A549 (cell line): ENCODE measurements at regions not wholly inside any gene's neighbourhood (a gene's known extent, or its start where the extent isn't known, plus 50 kb on each side); places are given as distances from the start of the nearest gene placed in this dataset.

Source experiments
- ATAC-seq, 2 experiments: fragments of 200-7000 bp in 1 of 2; fragments of >200 bp in 1 of 2; cut with Nextera tagmentation in 1 of 2; cut with Tn5 transposase in 1 of 2; 3 replicates each; pipeline versions ENCODE4 v1.8.0 to v1.9.1; 2018 to 2020; ENCODE audit warnings: mild to moderate bottlenecking in 1 of 2, moderate library complexity in 1 of 2
- CTCF ChIA-PET: fragments of 300-600 bp; sonication (Branson Sonifier 250); formaldehyde crosslinking; extraction: SDS; loops from one replicate; lab custom pipeline; 2021; ENCODE audit warnings: antibody characterized with exemption, inconsistent platforms; lab: Yijun Ruan, JAX
- POLR2A ChIA-PET: fragments of 350-600 bp; formaldehyde crosslinking; extraction: SDS; loops from one replicate; lab custom pipeline; 2021; ENCODE audit warnings: antibody characterized with exemption, inconsistent platforms; lab: Yijun Ruan, JAX
- DNase-seq, 2 experiments: peaks; one replicate each; pipeline versions ENCODE4 v3.0.0 to v3.0.0-alpha.2; 2011 to 2016; ENCODE audit warnings: low read depth in 1 of 2, low spot score in 1 of 2
- FAIRE-seq: peaks from 2 replicates; lab custom pipeline; 2011; peaks lifted over from hg19 to GRCh38; lab: Jason Lieb, UNC
- H3K27ac ChIP-seq, 2 experiments: fragments of >200 bp; sonication (Bioruptor Twin); formaldehyde crosslinking; 3 replicates each; pipeline ENCODE4 v1.5.1; 2016 to 2017
- H3K4me1 ChIP-seq: fragments of >200 bp; sonication (Bioruptor Twin); formaldehyde crosslinking; 3 replicates; pipeline ENCODE4 v1.6.1; 2016
- H3K4me2 ChIP-seq: fragments of >200 bp; sonication (Bioruptor Twin); formaldehyde crosslinking; 3 replicates; pipeline ENCODE4 v1.6.1; 2016
- H3K4me3 ChIP-seq: fragments of >200 bp; sonication (Bioruptor Twin); formaldehyde crosslinking; 3 replicates; pipeline ENCODE4 v1.5.1; 2016
- H3K9me3 ChIP-seq: fragments of >200 bp; sonication (Bioruptor Twin); formaldehyde crosslinking; 3 replicates; pipeline ENCODE4 v1.6.1; 2016
- BHLHE40 ChIP-seq: IDR thresholded peaks from 2 replicates; pipeline ENCODE4 v1.6.1; 2012; ENCODE audit warnings: low read depth, low read length, inconsistent platforms
- CBX2 ChIP-seq: fragments of 200-600 bp; sonication (generic); IDR thresholded peaks from 2 replicates; pipeline ENCODE4 v1.6.1; 2016; ENCODE audit warnings: low read depth, mild to moderate bottlenecking, borderline replicate concordance
- CBX8 ChIP-seq: fragments of 200-600 bp; sonication (generic); IDR thresholded peaks from 2 replicates; pipeline ENCODE4 v1.6.1; 2016
- CEBPB ChIP-seq, 2 experiments: fragments of >200 bp in 1 of 2; sonication (Bioruptor Twin) in 1 of 2; formaldehyde crosslinking in 1 of 2; IDR thresholded peaks; 2 replicates each; pipeline ENCODE4 v1.6.1; 2012 to 2016
- CHD2 ChIP-seq: fragments of 150-350 bp; IDR thresholded peaks from 2 replicates; pipeline ENCODE4 v1.6.1; 2014; ENCODE audit warnings: low read length; ENCODE audit not compliant: partially characterized antibody
- CHD4 ChIP-seq: fragments of 200-600 bp; sonication (generic); IDR thresholded peaks from 2 replicates; pipeline ENCODE4 v1.6.1; 2016; ENCODE audit warnings: antibody characterized with exemption, mild to moderate bottlenecking, borderline replicate concordance
- E2F6 ChIP-seq: IDR thresholded peaks from 2 replicates; pipeline ENCODE4 v1.6.1; 2012; ENCODE audit warnings: low read depth, borderline replicate concordance
- FOSB ChIP-seq: fragments of 250-450 bp; sonication (Bioruptor Pico); IDR thresholded peaks from 2 replicates; pipeline ENCODE4 v1.5.0; 2020; ENCODE audit warnings: mild to moderate bottlenecking, moderate library complexity
- FOSL2 ChIP-seq, 2 experiments: fragments of 450-650 bp in 1 of 2; fragments of >200 bp in 1 of 2; sonication (Bioruptor Twin) in 1 of 2; formaldehyde crosslinking; IDR thresholded peaks; 2 replicates each; pipeline versions ENCODE4 v1.5.0 to v1.6.1; 2016 to 2020; ENCODE audit warnings: mild to moderate bottlenecking in 1 of 2, moderate library complexity in 1 of 2
- HDAC2 ChIP-seq: fragments of 200-600 bp; sonication (generic); IDR thresholded peaks from 2 replicates; pipeline ENCODE4 v1.6.1; 2016
- HOXA7 ChIP-seq: fragments of 250-450 bp; sonication (Bioruptor Pico); IDR thresholded peaks from 2 replicates; pipeline ENCODE4 v1.5.0; 2020; ENCODE audit warnings: mild to moderate bottlenecking, moderate library complexity
- HOXB13 ChIP-seq: fragments of 250-450 bp; sonication (Bioruptor Pico); IDR thresholded peaks from 2 replicates; pipeline ENCODE4 v1.5.0; 2020; ENCODE audit warnings: low read depth, mild to moderate bottlenecking, moderate library complexity
- JUN ChIP-seq, 2 experiments: fragments of >200 bp; sonication (Bioruptor Twin); formaldehyde crosslinking; IDR thresholded peaks; 2 replicates in 1 of 2; 3 replicates in 1 of 2; pipeline ENCODE4 v1.6.1; 2016 to 2017
- KDM1A ChIP-seq: fragments of 200-600 bp; sonication (generic); IDR thresholded peaks from 2 replicates; pipeline ENCODE4 v1.6.1; 2016; ENCODE audit warnings: low read depth, mild to moderate bottlenecking
- KDM5A ChIP-seq: fragments of 200-600 bp; sonication (generic); IDR thresholded peaks from 2 replicates; pipeline ENCODE4 v1.6.1; 2016; ENCODE audit warnings: antibody characterized with exemption, mild to moderate bottlenecking
- MAFK ChIP-seq: fragments of 450-650 bp; IDR thresholded peaks from 2 replicates; pipeline ENCODE4 v1.6.1; 2014; ENCODE audit not compliant: partially characterized antibody
- MAZ ChIP-seq: fragments of 150-350 bp; IDR thresholded peaks from 2 replicates; pipeline ENCODE4 v1.6.1; 2014; ENCODE audit warnings: antibody characterized with exemption, low read depth, low read length, borderline replicate concordance
- NFE2L2 ChIP-seq: fragments of 150-350 bp; conservative IDR thresholded peaks from 2 replicates; pipeline ENCODE4 v1.6.1; 2014; ENCODE audit warnings: low read length
- NPAS2 ChIP-seq: fragments of 250-450 bp; sonication (Bioruptor Pico); IDR thresholded peaks from 2 replicates; pipeline ENCODE4 v1.8.0; 2022; ENCODE audit warnings: mild to moderate bottlenecking, moderate library complexity, borderline replicate concordance
- NR3C1 ChIP-seq: fragments of >200 bp; sonication (Bioruptor Twin); formaldehyde crosslinking; IDR thresholded peaks from 3 replicates; pipeline ENCODE4 v1.6.1; 2017
- POLR2AphosphoS2 ChIP-seq: conservative IDR thresholded peaks from 2 replicates; pipeline ENCODE4 v1.6.1; 2012; ENCODE audit warnings: low read length, improper control_type of control experiment, inconsistent platforms
- RCOR1 ChIP-seq: fragments of 150-350 bp; IDR thresholded peaks from 2 replicates; pipeline ENCODE4 v1.6.1; 2014; ENCODE audit warnings: antibody characterized with exemption, low read length, low read depth
- SMC3 ChIP-seq: fragments of >200 bp; sonication (Bioruptor Twin); formaldehyde crosslinking; IDR thresholded peaks from 3 replicates; pipeline ENCODE4 v1.6.1; 2018; ENCODE audit warnings: inconsistent platforms
- TFCP2L1 ChIP-seq: fragments of 250-450 bp; sonication (Bioruptor Pico); IDR thresholded peaks from 2 replicates; pipeline ENCODE4 v1.5.0; 2021; ENCODE audit warnings: mild to moderate bottlenecking
- TP53 ChIP-seq: fragments of 250-450 bp; sonication (Bioruptor Pico); IDR thresholded peaks from 2 replicates; pipeline ENCODE4 v1.5.0; 2021; ENCODE audit warnings: mild to moderate bottlenecking, moderate library complexity
- ZC3H11A ChIP-seq: fragments of 450-650 bp; IDR thresholded peaks from 2 replicates; pipeline ENCODE4 v1.6.1; 2014; ENCODE audit warnings: antibody characterized with exemption, mild to moderate bottlenecking
- ZFP36 ChIP-seq: fragments of 450-650 bp; IDR thresholded peaks from 2 replicates; pipeline ENCODE4 v1.6.1; 2014; ENCODE audit warnings: borderline replicate concordance; ENCODE audit not compliant: partially characterized antibody
- ZSCAN20 ChIP-seq: fragments of 250-450 bp; sonication (Bioruptor Pico); IDR thresholded peaks from 2 replicates; pipeline ENCODE4 v1.8.0; 2022; ENCODE audit warnings: mild to moderate bottlenecking, moderate library complexity
- whole genome bisulfite sequencing: methylation state at CpG from one replicate; pipeline ENCODE4 v1.1.6; 2017; ENCODE audit errors: missing lambda C conversion rate; 5-methylcytosine and 5-hydroxymethylcytosine counted together
- TF ChIP-seq, protein P1 (sequence below): IDR thresholded peaks from 2 replicates; pipeline ENCODE4 v1.6.1; 2012
- TF ChIP-seq, protein P2 (sequence below): fragments of 250-450 bp; sonication (Bioruptor Pico); IDR thresholded peaks from 2 replicates; pipeline ENCODE4 v1.5.0; 2020; ENCODE audit warnings: low read depth, mild to moderate bottlenecking, moderate library complexity
- TF ChIP-seq, protein P3 (sequence below): fragments of >200 bp; sonication (Bioruptor Twin); formaldehyde crosslinking; IDR thresholded peaks from 3 replicates; pipeline ENCODE4 v1.5.1; 2016
- TF ChIP-seq, protein P4 (sequence below): fragments of 200-600 bp; sonication (generic); IDR thresholded peaks from 2 replicates; pipeline ENCODE4 v1.6.1; 2016; ENCODE audit warnings: antibody characterized with exemption, mild to moderate bottlenecking, moderate library complexity

DNA sequence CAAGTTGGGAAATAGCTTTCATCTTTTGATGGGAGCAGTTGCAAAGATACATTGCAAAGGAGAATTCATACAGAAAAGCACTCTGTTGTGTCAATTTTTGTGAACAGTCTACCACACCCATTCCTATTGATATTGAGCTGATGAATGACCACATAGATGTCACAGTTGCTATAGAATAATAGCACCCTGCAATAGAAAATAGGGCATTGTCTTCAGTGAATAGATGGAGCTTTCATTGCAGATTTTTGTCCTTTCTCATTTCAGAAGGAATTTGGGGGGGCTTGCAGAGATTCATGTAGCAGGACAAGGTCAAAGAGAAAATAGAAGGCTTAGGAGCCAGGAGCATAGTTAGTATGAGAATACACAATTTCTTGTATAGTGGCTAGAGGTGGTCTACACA is 237.9 kb downstream of the TMEM38B start:
- ChIA-PET CTCF (interaction anchor here (0.6 kb wide), 1 partner anchor 47 kb away, joined by 3 read pairs; no protein-coding TSS in a partner anchor), POLR2A (no interaction called here)
- no peak overlapping the region for H3K4me3 ChIP-seq
- no peaks in the 10 kb centered on the region for H3K9me3 ChIP-seq
- ATAC-seq (no peak), FAIRE-seq (no peak), DNase-seq (no peak)
- H3K4me2 ChIP-seq, result no peak overlapping the region
- no peak for TF ChIP-seq NPAS2 (CRISPR knock-in tag)
- TF ChIP-seq ZSCAN20 (CRISPR knock-in tag), result no peak
- TF ChIP-seq CHD2, result no peak
- no peak for TF ChIP-seq SMC3
- no peak for TF ChIP-seq POLR2AphosphoS2
- TF ChIP-seq CBX8, result no peak
- TF ChIP-seq TFCP2L1 (CRISPR knock-in tag), result no peak
- TF ChIP-seq MAFK, result no peak
- TF ChIP-seq HOXB13 (CRISPR knock-in tag), result no peak
- no peak for TF ChIP-seq CBX2
- no peak for TF ChIP-seq KDM1A
- TF ChIP-seq JUN (IDR thresholded peaks at IDR 0.05), result no peak
- no peak for TF ChIP-seq KDM5A
- no peak for TF ChIP-seq RCOR1
- TF ChIP-seq CHD4, result no peak
- no peak for TF ChIP-seq NFE2L2
- TF ChIP-seq HOXA7 (CRISPR knock-in tag), result no peak
- H3K27ac ChIP-seq, result no peak overlapping the region
- no peaks in the 10 kb centered on the region for H3K4me1 ChIP-seq

- Histone ChIP-seq H3K4me3 (no peak overlapping the region), H3K9me3 (0 out of 3 replicates have a peak, but pooled peaks cover 3% of the 10 kb centered on the region), H3K4me1 (no peaks in the 10 kb centered on the region), H3K27ac (no peak overlapping the region), H3K4me2 (no peak overlapping the region)
- ATAC-seq (no peak), DNase-seq (no peak), FAIRE-seq (no peak)
- WGBS, result 0% methylated on average over 1 of the region's 2 CpGs
- CTCF ChIA-PET, result no interaction called here
- TF ChIP-seq, protein P1, sequence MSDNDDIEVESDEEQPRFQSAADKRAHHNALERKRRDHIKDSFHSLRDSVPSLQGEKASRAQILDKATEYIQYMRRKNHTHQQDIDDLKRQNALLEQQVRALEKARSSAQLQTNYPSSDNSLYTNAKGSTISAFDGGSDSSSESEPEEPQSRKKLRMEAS, result no peak
- no peak for TF ChIP-seq NPAS2 (CRISPR knock-in tag)
- no peak for TF ChIP-seq ZC3H11A
- TF ChIP-seq CEBPB (IDR thresholded peaks at IDR 0.05), result no peak
- no peak for TF ChIP-seq MAFK
- TF ChIP-seq, protein P2, sequence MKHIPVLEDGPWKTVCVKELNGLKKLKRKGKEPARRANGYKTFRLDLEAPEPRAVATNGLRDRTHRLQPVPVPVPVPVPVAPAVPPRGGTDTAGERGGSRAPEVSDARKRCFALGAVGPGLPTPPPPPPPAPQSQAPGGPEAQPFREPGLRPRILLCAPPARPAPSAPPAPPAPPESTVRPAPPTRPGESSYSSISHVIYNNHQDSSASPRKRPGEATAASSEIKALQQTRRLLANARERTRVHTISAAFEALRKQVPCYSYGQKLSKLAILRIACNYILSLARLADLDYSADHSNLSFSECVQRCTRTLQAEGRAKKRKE (CRISPR knock-in tag), result no peak
- no peak for TF ChIP-seq NR3C1
- TF ChIP-seq, protein P3, sequence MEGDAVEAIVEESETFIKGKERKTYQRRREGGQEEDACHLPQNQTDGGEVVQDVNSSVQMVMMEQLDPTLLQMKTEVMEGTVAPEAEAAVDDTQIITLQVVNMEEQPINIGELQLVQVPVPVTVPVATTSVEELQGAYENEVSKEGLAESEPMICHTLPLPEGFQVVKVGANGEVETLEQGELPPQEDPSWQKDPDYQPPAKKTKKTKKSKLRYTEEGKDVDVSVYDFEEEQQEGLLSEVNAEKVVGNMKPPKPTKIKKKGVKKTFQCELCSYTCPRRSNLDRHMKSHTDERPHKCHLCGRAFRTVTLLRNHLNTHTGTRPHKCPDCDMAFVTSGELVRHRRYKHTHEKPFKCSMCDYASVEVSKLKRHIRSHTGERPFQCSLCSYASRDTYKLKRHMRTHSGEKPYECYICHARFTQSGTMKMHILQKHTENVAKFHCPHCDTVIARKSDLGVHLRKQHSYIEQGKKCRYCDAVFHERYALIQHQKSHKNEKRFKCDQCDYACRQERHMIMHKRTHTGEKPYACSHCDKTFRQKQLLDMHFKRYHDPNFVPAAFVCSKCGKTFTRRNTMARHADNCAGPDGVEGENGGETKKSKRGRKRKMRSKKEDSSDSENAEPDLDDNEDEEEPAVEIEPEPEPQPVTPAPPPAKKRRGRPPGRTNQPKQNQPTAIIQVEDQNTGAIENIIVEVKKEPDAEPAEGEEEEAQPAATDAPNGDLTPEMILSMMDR, result no peak
- TF ChIP-seq ZFP36, result no peak
- TF ChIP-seq FOSL2 (IDR thresholded peaks at IDR 0.05), result no peak
- TF ChIP-seq FOSL2 (CRISPR knock-in tag; IDR thresholded peaks at IDR 0.05), result no peak
- TF ChIP-seq TP53 (CRISPR knock-in tag), result no peak
- TF ChIP-seq HOXA7 (CRISPR knock-in tag), result no peak
- TF ChIP-seq JUN (IDR thresholded peaks at IDR 0.05), result no peak
- no peak for TF ChIP-seq BHLHE40
- no peak for TF ChIP-seq KDM5A
- TF ChIP-seq HDAC2, result no peak
- no peak for TF ChIP-seq FOSB
- TF ChIP-seq, protein P4, sequence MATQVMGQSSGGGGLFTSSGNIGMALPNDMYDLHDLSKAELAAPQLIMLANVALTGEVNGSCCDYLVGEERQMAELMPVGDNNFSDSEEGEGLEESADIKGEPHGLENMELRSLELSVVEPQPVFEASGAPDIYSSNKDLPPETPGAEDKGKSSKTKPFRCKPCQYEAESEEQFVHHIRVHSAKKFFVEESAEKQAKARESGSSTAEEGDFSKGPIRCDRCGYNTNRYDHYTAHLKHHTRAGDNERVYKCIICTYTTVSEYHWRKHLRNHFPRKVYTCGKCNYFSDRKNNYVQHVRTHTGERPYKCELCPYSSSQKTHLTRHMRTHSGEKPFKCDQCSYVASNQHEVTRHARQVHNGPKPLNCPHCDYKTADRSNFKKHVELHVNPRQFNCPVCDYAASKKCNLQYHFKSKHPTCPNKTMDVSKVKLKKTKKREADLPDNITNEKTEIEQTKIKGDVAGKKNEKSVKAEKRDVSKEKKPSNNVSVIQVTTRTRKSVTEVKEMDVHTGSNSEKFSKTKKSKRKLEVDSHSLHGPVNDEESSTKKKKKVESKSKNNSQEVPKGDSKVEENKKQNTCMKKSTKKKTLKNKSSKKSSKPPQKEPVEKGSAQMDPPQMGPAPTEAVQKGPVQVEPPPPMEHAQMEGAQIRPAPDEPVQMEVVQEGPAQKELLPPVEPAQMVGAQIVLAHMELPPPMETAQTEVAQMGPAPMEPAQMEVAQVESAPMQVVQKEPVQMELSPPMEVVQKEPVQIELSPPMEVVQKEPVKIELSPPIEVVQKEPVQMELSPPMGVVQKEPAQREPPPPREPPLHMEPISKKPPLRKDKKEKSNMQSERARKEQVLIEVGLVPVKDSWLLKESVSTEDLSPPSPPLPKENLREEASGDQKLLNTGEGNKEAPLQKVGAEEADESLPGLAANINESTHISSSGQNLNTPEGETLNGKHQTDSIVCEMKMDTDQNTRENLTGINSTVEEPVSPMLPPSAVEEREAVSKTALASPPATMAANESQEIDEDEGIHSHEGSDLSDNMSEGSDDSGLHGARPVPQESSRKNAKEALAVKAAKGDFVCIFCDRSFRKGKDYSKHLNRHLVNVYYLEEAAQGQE, result no peak
- TF ChIP-seq MAZ, result no peak
- no peak for TF ChIP-seq E2F6
- POLR2A ChIA-PET, result no interaction called here
Measured at GRCh38 chr9:105950448-105950847, 256.1 kb downstream of the TMEM38B start.
